ENCODE measurements at regions not wholly inside any gene's neighbourhood (a gene's known extent, or its start where the extent isn't known, plus 50 kb on each side); places are given as distances from the start of the nearest gene placed in this dataset.

DNA sequence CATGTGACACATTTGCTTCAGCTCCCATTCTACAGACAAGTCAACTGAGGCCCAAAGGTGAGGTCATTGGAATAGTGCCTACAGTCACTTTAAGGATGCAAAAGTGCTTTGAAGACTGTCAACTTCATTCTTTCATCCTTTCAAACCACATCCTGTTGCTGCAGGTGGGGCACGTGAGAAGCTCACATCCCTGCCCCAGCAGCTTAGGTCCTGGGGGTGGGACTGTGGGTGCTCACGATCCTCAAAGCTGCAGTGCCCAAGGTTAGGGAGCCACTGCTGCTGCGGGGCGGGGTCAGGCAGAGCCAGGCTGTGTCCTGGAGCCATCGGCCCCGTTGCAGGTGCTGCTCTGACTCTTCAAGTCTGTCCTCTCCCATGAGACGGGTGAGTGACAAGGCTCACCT is 57.9 kb upstream of the IER5L start:
- TF ChIP-seq, protein P1, sequence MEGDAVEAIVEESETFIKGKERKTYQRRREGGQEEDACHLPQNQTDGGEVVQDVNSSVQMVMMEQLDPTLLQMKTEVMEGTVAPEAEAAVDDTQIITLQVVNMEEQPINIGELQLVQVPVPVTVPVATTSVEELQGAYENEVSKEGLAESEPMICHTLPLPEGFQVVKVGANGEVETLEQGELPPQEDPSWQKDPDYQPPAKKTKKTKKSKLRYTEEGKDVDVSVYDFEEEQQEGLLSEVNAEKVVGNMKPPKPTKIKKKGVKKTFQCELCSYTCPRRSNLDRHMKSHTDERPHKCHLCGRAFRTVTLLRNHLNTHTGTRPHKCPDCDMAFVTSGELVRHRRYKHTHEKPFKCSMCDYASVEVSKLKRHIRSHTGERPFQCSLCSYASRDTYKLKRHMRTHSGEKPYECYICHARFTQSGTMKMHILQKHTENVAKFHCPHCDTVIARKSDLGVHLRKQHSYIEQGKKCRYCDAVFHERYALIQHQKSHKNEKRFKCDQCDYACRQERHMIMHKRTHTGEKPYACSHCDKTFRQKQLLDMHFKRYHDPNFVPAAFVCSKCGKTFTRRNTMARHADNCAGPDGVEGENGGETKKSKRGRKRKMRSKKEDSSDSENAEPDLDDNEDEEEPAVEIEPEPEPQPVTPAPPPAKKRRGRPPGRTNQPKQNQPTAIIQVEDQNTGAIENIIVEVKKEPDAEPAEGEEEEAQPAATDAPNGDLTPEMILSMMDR (IDR thresholded peaks at IDR 0.05 in 8 of 11, conservative IDR thresholded peaks at IDR 0.05 in 3 of 11): no peak
- no peak for TF ChIP-seq POLR2A (IDR thresholded peaks at IDR 0.05)
